ENCODE measurements at regions not wholly inside any gene's neighbourhood (a gene's known extent, or its start where the extent isn't known, plus 50 kb on each side); places are given as distances from the start of the nearest gene placed in this dataset.
A peak's percentile ranks its signal among the peaks of the same experiment; 100 is the strongest.

DNA sequence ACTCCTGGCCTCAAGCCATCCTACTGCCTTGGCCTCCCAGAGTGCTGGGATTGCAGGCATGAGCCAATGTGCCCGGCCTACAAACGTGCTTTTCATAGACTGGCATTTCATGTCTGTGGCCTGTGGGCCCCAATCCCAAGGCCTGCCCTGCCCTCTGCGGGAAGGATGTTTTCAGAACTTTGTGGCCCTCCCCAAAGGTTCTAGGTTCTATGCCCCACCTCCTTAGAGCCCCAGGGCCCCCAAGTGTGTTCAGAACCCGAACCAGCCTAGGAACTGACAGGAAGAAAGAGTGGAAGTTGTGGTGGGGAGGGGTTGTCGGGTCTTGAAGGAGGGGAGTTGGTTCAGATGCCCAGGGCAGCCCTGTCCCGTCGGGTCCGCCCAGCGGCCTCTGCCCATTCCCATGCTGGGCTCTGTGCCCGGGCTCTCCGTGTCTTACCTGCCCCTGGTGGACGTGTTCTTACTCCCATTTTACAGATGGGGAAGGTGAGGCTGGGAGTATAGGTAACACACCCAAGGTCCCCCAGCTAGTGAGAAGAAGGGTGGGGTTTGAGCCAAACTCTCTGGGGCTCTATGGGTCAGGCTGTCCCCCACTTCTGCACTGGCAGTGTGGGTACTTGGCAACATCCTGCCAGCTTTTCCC, 175.8 kb upstream of the IER5L start:
- intact Hi-C loops (cut with DNase I, micrococcal nuclease) = no loop called here
- H3K4me3 ChIP-seq (ENCODE audit: low read length) = no peak overlapping the region
- Mint-ChIP-seq H3K27me3 (peaks cover 4% of the 10 kb centered on the region), H3K9me3 (no peaks in the 10 kb centered on the region), H3K4me1 (ENCODE audit: low read depth) (no peaks in the 10 kb centered on the region), H3K36me3 (ENCODE audit: low read depth) (no peaks in the 10 kb centered on the region), H3K27ac (no peak overlapping the region), H3K4me3 (no peak overlapping the region)
- DNase-seq (no peak), ATAC-seq (ENCODE audit: poor library complexity) (no peak)
- ChIA-PET CTCF (no interaction called here), POLR2A (no interaction called here)
- H3K27ac ChIP-seq (ENCODE audit: low read depth in 1 of 2, low read length in 2 of 2) = no peak overlapping the region
- peaks cover 11% of the 10 kb centered on the region for H3K4me1 ChIP-seq (ENCODE audit: insufficient read depth, low read length)
- peaks cover 5 to 33% of the 10 kb centered on the region in 2 experiments for H3K9me3 ChIP-seq (ENCODE audit: control insufficient read depth in 1 of 2, insufficient read depth in 1 of 2, low read length in 2 of 2)
- H3K36me3 ChIP-seq (ENCODE audit: insufficient read depth, low read length) = no peaks in the 10 kb centered on the region
- peaks cover 10 to 16% of the 10 kb centered on the region in 2 experiments for H3K27me3 ChIP-seq (ENCODE audit: control insufficient read depth in 1 of 2, insufficient read depth in 2 of 2, low read length in 2 of 2)
- TF ChIP-seq, protein P1, sequence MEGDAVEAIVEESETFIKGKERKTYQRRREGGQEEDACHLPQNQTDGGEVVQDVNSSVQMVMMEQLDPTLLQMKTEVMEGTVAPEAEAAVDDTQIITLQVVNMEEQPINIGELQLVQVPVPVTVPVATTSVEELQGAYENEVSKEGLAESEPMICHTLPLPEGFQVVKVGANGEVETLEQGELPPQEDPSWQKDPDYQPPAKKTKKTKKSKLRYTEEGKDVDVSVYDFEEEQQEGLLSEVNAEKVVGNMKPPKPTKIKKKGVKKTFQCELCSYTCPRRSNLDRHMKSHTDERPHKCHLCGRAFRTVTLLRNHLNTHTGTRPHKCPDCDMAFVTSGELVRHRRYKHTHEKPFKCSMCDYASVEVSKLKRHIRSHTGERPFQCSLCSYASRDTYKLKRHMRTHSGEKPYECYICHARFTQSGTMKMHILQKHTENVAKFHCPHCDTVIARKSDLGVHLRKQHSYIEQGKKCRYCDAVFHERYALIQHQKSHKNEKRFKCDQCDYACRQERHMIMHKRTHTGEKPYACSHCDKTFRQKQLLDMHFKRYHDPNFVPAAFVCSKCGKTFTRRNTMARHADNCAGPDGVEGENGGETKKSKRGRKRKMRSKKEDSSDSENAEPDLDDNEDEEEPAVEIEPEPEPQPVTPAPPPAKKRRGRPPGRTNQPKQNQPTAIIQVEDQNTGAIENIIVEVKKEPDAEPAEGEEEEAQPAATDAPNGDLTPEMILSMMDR (IDR thresholded peaks at IDR 0.05) = no peak

DNA sequence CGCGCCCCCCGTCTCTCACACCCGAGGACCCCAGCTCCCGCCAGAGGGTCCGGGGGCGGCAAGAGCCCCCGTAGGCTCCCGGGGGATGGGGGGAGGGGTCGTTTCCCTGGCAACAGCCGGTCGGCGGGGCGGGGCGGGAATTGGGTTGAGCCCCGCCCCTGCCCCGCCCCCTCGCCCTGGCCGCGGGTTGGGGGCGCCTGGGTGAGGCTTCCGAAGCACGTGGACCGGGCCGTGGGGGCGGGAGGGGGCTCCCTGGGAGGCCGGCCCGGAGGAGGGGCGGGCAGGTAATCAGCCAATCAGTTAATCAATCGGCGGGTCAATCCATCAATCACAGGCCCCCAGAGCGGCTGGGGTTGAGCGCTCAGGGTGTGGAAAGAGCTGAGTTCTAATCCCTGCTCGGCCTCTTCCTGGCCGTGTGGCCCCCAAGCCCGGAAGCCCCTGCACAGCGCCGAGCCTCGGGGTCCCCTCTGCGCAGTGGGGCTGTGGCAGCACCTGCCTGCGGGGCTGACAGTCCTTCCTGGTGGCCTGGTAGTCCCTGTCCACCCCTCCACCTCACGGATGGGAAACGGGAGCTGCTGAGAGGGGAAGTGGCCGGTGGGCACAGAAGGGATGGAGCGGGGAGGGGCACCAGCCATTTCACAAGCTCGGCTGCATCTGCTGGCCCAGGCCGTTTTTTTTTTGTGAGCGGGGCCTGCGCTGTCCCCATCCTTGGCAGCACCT, 174.2 kb upstream of the IER5L start:
- Histone ChIP-seq H3K4me3 (ENCODE audit: low read length) (peak overlapping the region; percentile 30), H3K27me3 (ENCODE audit: control insufficient read depth in 1 of 2, insufficient read depth in 2 of 2, low read length in 2 of 2) (peaks cover 10 to 16% of the 10 kb centered on the region in 2 experiments), H3K9me3 (ENCODE audit: control insufficient read depth in 1 of 2, insufficient read depth in 1 of 2, low read length in 2 of 2) (peaks cover 5 to 33% of the 10 kb centered on the region in 2 experiments), H3K36me3 (ENCODE audit: insufficient read depth, low read length) (no peaks in the 10 kb centered on the region), H3K27ac (ENCODE audit: low read depth in 1 of 2, low read length in 2 of 2) (no peak overlapping the region), H3K4me1 (ENCODE audit: insufficient read depth, low read length) (peaks cover 13% of the 10 kb centered on the region)
- ATAC-seq (ENCODE audit: poor library complexity) (no peak), DNase-seq (peak in 1 of 14 experiments; percentile 19)
- no peaks in the 10 kb centered on the region for H3K36me3 Mint-ChIP-seq (ENCODE audit: low read depth)
- CTCF ChIA-PET = no interaction called here
- no peaks in the 10 kb centered on the region for H3K27me3 Mint-ChIP-seq
- TF ChIP-seq, protein P1 (IDR thresholded peaks at IDR 0.05) = no peak
- intact Hi-C loops (cut with DNase I, micrococcal nuclease) = no loop called here
- no peak overlapping the region for H3K27ac Mint-ChIP-seq
- POLR2A ChIA-PET = no interaction called here
- no peaks in the 10 kb centered on the region for H3K4me1 Mint-ChIP-seq (ENCODE audit: low read depth)
- H3K9me3 Mint-ChIP-seq = no peaks in the 10 kb centered on the region
- H3K4me3 Mint-ChIP-seq = no peak overlapping the region

DNA sequence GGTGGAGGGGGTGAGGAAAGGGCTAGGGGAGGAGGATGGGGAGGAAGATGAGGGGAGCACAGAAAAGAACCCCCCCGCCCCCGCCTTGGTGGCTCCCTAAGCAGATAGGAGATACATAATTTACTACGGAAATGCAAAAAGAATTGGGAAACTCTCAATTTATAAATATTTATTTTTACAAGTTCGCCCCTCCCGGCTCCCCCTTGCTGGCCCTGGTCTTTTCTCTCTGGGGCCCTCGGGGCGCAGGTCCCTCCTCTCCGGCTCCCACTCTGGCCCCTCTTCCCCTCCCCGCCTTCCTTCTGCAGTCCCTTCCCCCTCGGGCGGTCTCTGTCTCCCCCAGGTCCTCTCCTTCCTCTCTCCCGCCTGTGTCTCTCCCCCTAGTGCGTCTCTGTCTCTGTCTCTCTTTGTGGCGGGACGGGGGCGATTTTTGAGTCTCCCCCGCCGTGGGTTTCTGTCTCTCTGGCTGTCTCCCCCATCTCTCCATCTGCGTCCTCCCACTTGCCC, 173.6 kb upstream of the IER5L start:
- Histone ChIP-seq H3K4me1 (ENCODE audit: insufficient read depth, low read length) (peaks cover 15% of the 10 kb centered on the region), H3K27ac (ENCODE audit: low read depth in 1 of 2, low read length in 2 of 2) (no peak overlapping the region), H3K27me3 (ENCODE audit: control insufficient read depth in 1 of 2, insufficient read depth in 2 of 2, low read length in 2 of 2) (peaks cover 10 to 16% of the 10 kb centered on the region in 2 experiments), H3K4me3 (ENCODE audit: low read length) (peak overlapping the region; percentile 30), H3K36me3 (ENCODE audit: insufficient read depth, low read length) (no peaks in the 10 kb centered on the region), H3K9me3 (ENCODE audit: control insufficient read depth in 1 of 2, insufficient read depth in 1 of 2, low read length in 2 of 2) (peaks cover 5 to 33% of the 10 kb centered on the region in 2 experiments)
- TF ChIP-seq, protein P1 (IDR thresholded peaks at IDR 0.05) = no peak
- CTCF ChIA-PET = no interaction called here
- no peaks in the 10 kb centered on the region for H3K27me3 Mint-ChIP-seq
- intact Hi-C loops (cut with DNase I, micrococcal nuclease) = no loop called here
- H3K27ac Mint-ChIP-seq = no peak overlapping the region
- H3K4me1 Mint-ChIP-seq (ENCODE audit: low read depth) = no peaks in the 10 kb centered on the region
- no peaks in the 10 kb centered on the region for H3K9me3 Mint-ChIP-seq
- no peaks in the 10 kb centered on the region for H3K36me3 Mint-ChIP-seq (ENCODE audit: low read depth)
- no peak overlapping the region for H3K4me3 Mint-ChIP-seq
- ATAC-seq (ENCODE audit: poor library complexity) (no peak), DNase-seq (no peak)
- POLR2A ChIA-PET = no interaction called here

Data from CD4-positive, alpha-beta T cell (primary cell).